ENCODE measurements at regions not wholly inside any gene's neighbourhood (a gene's known extent, or its start where the extent isn't known, plus 50 kb on each side); places are given as distances from the start of the nearest gene placed in this dataset.

DNA sequence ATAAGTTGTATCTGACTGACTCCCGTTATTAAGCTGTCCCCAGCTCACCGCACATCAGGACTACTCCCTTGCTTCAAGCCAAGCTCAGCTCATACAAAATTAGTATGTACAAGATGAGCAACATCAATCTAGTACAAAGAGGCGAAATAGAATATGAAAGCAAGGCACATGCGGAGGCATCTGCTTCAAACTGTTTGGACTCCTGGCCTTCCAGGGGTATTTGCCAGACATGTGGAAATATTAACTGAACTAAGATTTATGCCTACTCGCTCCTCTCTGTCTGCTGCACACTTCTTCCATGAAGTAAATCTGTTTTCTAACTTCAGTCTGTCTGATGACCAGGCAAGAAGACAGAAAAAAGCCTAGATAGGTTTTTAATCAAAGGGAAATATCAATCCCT is 499.8 kb downstream of the PID1 start:
- no peak for TF ChIP-seq POLR2AphosphoS5 (IDR thresholded peaks at IDR 0.05; ENCODE audit: low read depth)
- TF ChIP-seq, protein P1, sequence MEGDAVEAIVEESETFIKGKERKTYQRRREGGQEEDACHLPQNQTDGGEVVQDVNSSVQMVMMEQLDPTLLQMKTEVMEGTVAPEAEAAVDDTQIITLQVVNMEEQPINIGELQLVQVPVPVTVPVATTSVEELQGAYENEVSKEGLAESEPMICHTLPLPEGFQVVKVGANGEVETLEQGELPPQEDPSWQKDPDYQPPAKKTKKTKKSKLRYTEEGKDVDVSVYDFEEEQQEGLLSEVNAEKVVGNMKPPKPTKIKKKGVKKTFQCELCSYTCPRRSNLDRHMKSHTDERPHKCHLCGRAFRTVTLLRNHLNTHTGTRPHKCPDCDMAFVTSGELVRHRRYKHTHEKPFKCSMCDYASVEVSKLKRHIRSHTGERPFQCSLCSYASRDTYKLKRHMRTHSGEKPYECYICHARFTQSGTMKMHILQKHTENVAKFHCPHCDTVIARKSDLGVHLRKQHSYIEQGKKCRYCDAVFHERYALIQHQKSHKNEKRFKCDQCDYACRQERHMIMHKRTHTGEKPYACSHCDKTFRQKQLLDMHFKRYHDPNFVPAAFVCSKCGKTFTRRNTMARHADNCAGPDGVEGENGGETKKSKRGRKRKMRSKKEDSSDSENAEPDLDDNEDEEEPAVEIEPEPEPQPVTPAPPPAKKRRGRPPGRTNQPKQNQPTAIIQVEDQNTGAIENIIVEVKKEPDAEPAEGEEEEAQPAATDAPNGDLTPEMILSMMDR (IDR thresholded peaks at IDR 0.05; ENCODE audit: insufficient read depth, low read length), result no peak
- TF ChIP-seq, protein P2, sequence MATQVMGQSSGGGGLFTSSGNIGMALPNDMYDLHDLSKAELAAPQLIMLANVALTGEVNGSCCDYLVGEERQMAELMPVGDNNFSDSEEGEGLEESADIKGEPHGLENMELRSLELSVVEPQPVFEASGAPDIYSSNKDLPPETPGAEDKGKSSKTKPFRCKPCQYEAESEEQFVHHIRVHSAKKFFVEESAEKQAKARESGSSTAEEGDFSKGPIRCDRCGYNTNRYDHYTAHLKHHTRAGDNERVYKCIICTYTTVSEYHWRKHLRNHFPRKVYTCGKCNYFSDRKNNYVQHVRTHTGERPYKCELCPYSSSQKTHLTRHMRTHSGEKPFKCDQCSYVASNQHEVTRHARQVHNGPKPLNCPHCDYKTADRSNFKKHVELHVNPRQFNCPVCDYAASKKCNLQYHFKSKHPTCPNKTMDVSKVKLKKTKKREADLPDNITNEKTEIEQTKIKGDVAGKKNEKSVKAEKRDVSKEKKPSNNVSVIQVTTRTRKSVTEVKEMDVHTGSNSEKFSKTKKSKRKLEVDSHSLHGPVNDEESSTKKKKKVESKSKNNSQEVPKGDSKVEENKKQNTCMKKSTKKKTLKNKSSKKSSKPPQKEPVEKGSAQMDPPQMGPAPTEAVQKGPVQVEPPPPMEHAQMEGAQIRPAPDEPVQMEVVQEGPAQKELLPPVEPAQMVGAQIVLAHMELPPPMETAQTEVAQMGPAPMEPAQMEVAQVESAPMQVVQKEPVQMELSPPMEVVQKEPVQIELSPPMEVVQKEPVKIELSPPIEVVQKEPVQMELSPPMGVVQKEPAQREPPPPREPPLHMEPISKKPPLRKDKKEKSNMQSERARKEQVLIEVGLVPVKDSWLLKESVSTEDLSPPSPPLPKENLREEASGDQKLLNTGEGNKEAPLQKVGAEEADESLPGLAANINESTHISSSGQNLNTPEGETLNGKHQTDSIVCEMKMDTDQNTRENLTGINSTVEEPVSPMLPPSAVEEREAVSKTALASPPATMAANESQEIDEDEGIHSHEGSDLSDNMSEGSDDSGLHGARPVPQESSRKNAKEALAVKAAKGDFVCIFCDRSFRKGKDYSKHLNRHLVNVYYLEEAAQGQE (IDR thresholded peaks at IDR 0.05; ENCODE audit: insufficient replicate concordance, low read depth), result no peak
- no peak for TF ChIP-seq SPI1 (IDR thresholded peaks at IDR 0.05; ENCODE audit: borderline replicate concordance, low read depth)

Data from HL-60 (cell line).